ENCODE measurements at regions not wholly inside any gene's neighbourhood (a gene's known extent, or its start where the extent isn't known, plus 50 kb on each side); places are given as distances from the start of the nearest gene placed in this dataset.

DNA sequence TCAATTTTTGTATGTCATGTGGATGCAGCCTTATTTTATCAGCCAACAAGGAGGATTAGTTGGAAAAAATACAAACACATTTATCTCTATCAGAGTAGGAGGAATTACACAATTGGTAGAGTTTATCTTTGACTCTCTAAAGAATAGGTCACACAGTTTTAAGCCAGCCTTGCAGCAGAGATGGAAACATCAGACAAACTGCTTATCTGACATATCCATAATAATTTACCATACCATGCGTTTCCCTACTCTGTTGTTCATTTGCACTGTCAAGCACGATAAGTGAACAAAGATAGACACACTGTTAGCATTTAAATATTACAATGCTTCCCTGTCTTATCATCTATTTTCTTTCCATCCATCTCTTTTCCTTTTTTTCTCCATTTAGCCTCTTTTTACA is 283.7 kb upstream of the SMIM30 start:
- TF ChIP-seq, protein P1, sequence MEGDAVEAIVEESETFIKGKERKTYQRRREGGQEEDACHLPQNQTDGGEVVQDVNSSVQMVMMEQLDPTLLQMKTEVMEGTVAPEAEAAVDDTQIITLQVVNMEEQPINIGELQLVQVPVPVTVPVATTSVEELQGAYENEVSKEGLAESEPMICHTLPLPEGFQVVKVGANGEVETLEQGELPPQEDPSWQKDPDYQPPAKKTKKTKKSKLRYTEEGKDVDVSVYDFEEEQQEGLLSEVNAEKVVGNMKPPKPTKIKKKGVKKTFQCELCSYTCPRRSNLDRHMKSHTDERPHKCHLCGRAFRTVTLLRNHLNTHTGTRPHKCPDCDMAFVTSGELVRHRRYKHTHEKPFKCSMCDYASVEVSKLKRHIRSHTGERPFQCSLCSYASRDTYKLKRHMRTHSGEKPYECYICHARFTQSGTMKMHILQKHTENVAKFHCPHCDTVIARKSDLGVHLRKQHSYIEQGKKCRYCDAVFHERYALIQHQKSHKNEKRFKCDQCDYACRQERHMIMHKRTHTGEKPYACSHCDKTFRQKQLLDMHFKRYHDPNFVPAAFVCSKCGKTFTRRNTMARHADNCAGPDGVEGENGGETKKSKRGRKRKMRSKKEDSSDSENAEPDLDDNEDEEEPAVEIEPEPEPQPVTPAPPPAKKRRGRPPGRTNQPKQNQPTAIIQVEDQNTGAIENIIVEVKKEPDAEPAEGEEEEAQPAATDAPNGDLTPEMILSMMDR (IDR thresholded peaks at IDR 0.05), result no peak
- TF ChIP-seq POLR2A (IDR thresholded peaks at IDR 0.05), result no peak
- no peak for TF ChIP-seq POLR2AphosphoS5 (IDR thresholded peaks at IDR 0.05)
- no peak for TF ChIP-seq EP300 (IDR thresholded peaks at IDR 0.05; ENCODE audit: low read depth)

All from transverse colon (tissue), 4 donors.